Naive B cell (primary cell): ENCODE measurements at regions not wholly inside any gene's neighbourhood (a gene's known extent, or its start where the extent isn't known, plus 50 kb on each side); places are given as distances from the start of the nearest gene placed in this dataset.
A peak's percentile ranks its signal among the peaks of the same experiment; 100 is the strongest.
"Not testable (repeated sequence)": the region's sequence is repeated elsewhere in the genome, so short reads cannot be mapped to it uniquely, and the experiment has no call there.

ENCODE experiments used
- ATAC-seq, 2 donors: fragments of 150-1000 bp; cut with Tn5 transposase; 2 replicates each; pipeline ENCODE4 v1.10.0; 2021; ENCODE audit warnings: low read depth in 2 of 2, mild to moderate bottlenecking in 2 of 2, moderate library complexity in 2 of 2
- DNase-seq: peaks from one replicate; pipeline ENCODE4 v3.0.0; 2022
- H3K27ac Mint-ChIP-seq, 6 donors: one replicate each; pipeline ENCODE4 v1.8.0; 2020 to 2022; ENCODE audit warnings: mild to moderate bottlenecking in 6 of 6, mixed read lengths in 6 of 6, moderate library complexity in 5 of 6, inconsistent platforms in 2 of 6
- H3K27me3 Mint-ChIP-seq, 3 donors: one replicate each; pipeline ENCODE4 v1.8.0; 2021 to 2022; ENCODE audit warnings: mixed read lengths in 3 of 3, mild to moderate bottlenecking in 1 of 3
- H3K36me3 Mint-ChIP-seq, 2 donors: one replicate each; pipeline ENCODE4 v1.8.0; 2020 to 2022; ENCODE audit warnings: mixed read lengths in 2 of 2, inconsistent platforms in 1 of 2, mild to moderate bottlenecking in 1 of 2
- H3K4me1 Mint-ChIP-seq, 3 donors: one replicate each; pipeline ENCODE4 v1.8.0; 2020 to 2022; ENCODE audit warnings: mixed read lengths in 3 of 3, inconsistent platforms in 1 of 3, mild to moderate bottlenecking in 1 of 3, moderate library complexity in 1 of 3
- H3K4me3 Mint-ChIP-seq, 8 donors: one replicate each; pipeline ENCODE4 v1.8.0; 2020 to 2022; ENCODE audit warnings: mild to moderate bottlenecking in 8 of 8, mixed read lengths in 8 of 8, moderate library complexity in 8 of 8, inconsistent platforms in 2 of 8
- H3K9me3 Mint-ChIP-seq, 7 donors: one replicate each; pipeline ENCODE4 v1.8.0; 2020 to 2022; ENCODE audit warnings: mixed read lengths in 7 of 7, mild to moderate bottlenecking in 5 of 7, inconsistent platforms in 2 of 7, moderate library complexity in 1 of 7

GRCh38 chr14:94839348-94839747 is 69.4 kb upstream of the GSC start:
- Mint-ChIP-seq H3K9me3 (peaks cover 3 to 20% (median 5%) of the 10 kb centered on the region in 7 donors), H3K27ac (no peak overlapping the region), H3K4me1 (no peaks in the 10 kb centered on the region), H3K4me3 (no peak overlapping the region), H3K27me3 (peaks cover 9 to 20% (median 11%) of the 10 kb centered on the region in 3 donors), H3K36me3 (no peaks in the 10 kb centered on the region)
- no peak for ATAC-seq
- no peak for DNase-seq

DNA sequence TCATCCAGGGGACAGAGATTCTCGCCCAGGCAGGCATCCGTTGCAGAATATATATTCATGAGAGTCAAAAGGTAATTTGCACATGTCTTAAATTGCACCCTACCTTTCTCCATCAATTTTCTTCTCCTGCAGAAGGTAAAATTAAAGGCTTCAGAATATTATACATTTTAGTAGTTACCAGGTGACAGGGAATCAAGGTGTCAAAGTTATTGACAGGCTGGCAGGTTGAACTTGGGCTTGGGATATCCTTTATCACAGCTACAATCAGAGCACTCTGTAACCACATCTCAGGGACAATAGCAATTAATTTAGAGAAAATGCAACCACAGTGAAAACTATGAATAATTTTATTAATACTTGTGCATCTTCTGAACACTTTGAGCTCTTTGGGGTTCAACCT is 66.9 kb upstream of the GSC start:
- Mint-ChIP-seq H3K9me3 (peaks cover 3 to 22% (median 5%) of the 10 kb centered on the region in 7 donors), H3K4me3 (no peak overlapping the region), H3K27ac (no peak overlapping the region), H3K4me1 (no peaks in the 10 kb centered on the region), H3K27me3 (peaks cover 4 to 16% (median 15%) of the 10 kb centered on the region in 3 donors), H3K36me3 (no peaks in the 10 kb centered on the region)
- DNase-seq, result no peak
- ATAC-seq, result no peak

DNA sequence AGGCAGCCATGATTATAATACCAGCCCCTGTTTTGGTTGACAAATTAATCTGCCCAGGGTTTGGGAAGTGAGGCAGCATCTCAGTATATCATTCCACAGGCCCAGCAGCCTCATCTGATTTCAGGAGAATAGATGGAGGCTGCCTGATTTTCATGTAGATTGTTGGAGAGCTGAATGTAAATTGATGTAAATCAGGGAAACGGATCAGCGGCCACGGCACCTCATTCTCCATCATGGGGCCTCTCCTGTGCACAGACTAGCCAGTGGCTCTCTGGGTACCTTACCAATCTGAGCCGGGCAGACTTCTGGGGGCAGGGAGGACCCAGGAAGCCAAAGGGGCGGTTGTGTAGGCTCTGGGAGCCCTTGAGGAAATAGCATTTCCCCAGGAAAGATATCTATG is 63.7 kb upstream of the GSC start:
- DNase-seq, result no peak
- no peak for ATAC-seq
- Mint-ChIP-seq H3K4me1 (no peaks in the 10 kb centered on the region), H3K36me3 (no peaks in the 10 kb centered on the region), H3K27me3 (peaks cover 4 to 15% (median 12%) of the 10 kb centered on the region in 3 donors), H3K9me3 (peaks cover 3 to 22% (median 4%) of the 10 kb centered on the region in 7 donors), H3K4me3 (no peak overlapping the region), H3K27ac (no peak overlapping the region)

- no peak for ATAC-seq
- DNase-seq, result no peak
- Mint-ChIP-seq H3K9me3 (peaks cover 3 to 22% (median 7%) of the 10 kb centered on the region in 7 donors), H3K27me3 (peaks cover 11 to 17% (median 15%) of the 10 kb centered on the region in 3 donors), H3K27ac (no peak overlapping the region), H3K4me1 (no peaks in the 10 kb centered on the region), H3K36me3 (no peaks in the 10 kb centered on the region), H3K4me3 (no peak overlapping the region)
Measured at GRCh38 chr14:94831085-94831484, 61.2 kb upstream of the GSC start.

GRCh38 chr14:94827711-94828447 is 58.0 kb upstream of the GSC start:
- Mint-ChIP-seq H3K27me3 (peaks cover 15 to 40% (median 18%) of the 10 kb centered on the region in 3 donors), H3K4me3 (no peak overlapping the region), H3K9me3 (peaks cover 3 to 14% (median 10%) of the 10 kb centered on the region in 7 donors), H3K36me3 (peaks cover 0 to 15% of the 10 kb centered on the region in 2 donors), H3K27ac (no peak overlapping the region), H3K4me1 (no peaks in the 10 kb centered on the region)
- DNase-seq (no peak), ATAC-seq (no peak)

GRCh38 chr14:94826774-94827173 is 56.9 kb upstream of the GSC start:
- peaks cover 12 to 39% (median 12%) of the 10 kb centered on the region in 3 donors for H3K27me3 Mint-ChIP-seq
- H3K4me1 Mint-ChIP-seq, result no peaks in the 10 kb centered on the region
- peaks cover 0 to 15% of the 10 kb centered on the region in 2 donors for H3K36me3 Mint-ChIP-seq
- ATAC-seq (no peak), DNase-seq (no peak)
- peaks cover 3 to 14% (median 10%) of the 10 kb centered on the region in 7 donors for H3K9me3 Mint-ChIP-seq
- H3K27ac Mint-ChIP-seq, result no peak overlapping the region
- H3K4me3 Mint-ChIP-seq, result no peak overlapping the region

DNA sequence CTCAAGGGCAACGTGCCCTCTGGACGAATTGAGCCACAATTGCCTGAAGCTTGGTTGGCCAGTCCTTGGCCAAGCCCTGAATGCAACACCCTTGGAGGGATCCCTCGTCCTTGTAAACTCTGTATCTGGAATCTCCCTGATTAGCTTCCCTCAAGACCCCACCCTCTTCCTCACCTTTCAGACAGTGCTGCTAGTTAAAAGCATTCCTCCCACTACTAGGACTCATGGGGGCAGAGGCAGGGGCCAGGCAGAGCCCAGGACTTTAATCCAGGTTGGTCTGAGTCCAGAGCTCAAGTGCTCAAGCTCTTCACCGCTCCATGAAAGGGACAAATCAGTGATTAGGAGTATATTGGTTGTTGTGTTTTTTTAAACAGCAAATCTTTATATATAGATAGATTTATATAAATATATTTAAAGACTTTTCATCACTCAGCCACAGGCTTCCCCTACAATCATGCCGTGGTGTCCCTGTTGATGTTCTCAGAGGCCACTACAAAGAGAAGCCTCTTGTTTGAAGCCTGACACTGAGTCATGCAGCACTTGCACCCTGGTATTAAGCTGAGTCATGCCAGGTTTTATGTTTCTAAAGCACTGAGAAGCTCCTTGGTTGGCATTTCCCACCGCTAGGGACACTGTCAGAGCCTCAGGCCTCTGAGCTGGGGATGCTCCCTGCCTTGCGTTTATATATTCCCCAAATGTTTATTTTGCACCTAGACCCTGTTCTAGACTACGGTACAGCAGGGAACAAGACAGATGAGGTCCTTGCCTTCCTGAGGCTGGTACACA is 53.8 kb upstream of the GSC start:
- Mint-ChIP-seq H3K36me3 (peaks cover 0 to 15% of the 10 kb centered on the region in 2 donors), H3K27ac (peak overlapping the region in 1 of 6 donors; percentile 28), H3K4me1 (no peaks in the 10 kb centered on the region), H3K27me3 (peaks cover 6 to 29% (median 11%) of the 10 kb centered on the region in 3 donors), H3K4me3 (no peak overlapping the region), H3K9me3 (peaks cover 7 to 14% (median 12%) of the 10 kb centered on the region in 7 donors)
- ATAC-seq (no peak), DNase-seq (no peak)

- H3K27me3 Mint-ChIP-seq, result peaks cover 6 to 29% (median 10%) of the 10 kb centered on the region in 3 donors
- ATAC-seq, result no peak
- H3K27ac Mint-ChIP-seq, result no peak overlapping the region
- H3K9me3 Mint-ChIP-seq, result peaks cover 5 to 19% (median 12%) of the 10 kb centered on the region in 7 donors
- H3K36me3 Mint-ChIP-seq, result peaks cover 0 to 15% of the 10 kb centered on the region in 2 donors
- no peak overlapping the region for H3K4me3 Mint-ChIP-seq
- DNase-seq, result no peak
- H3K4me1 Mint-ChIP-seq, result no peaks in the 10 kb centered on the region
Measured at GRCh38 chr14:94821705-94822104, 51.8 kb upstream of the GSC start.

GRCh38 chr14:94820932-94821331 is 51.0 kb upstream of the GSC start:
- H3K9me3 Mint-ChIP-seq, result peaks cover 4 to 13% (median 11%) of the 10 kb centered on the region in 7 donors
- not testable (repeated sequence) for DNase-seq, H3K4me3 Mint-ChIP-seq, ATAC-seq, H3K27ac Mint-ChIP-seq, H3K4me1 Mint-ChIP-seq
- peaks cover 0 to 15% of the 10 kb centered on the region in 2 donors for H3K36me3 Mint-ChIP-seq
- H3K27me3 Mint-ChIP-seq, result peaks cover 0 to 29% (median 4%) of the 10 kb centered on the region in 3 donors
